Fibroblast of lung (primary cell): ENCODE measurements at regions not wholly inside any gene's neighbourhood (a gene's known extent, or its start where the extent isn't known, plus 50 kb on each side); places are given as distances from the start of the nearest gene placed in this dataset.

Source experiments
- EZH2 ChIP-seq: IDR thresholded peaks from 2 replicates; pipeline ENCODE4 v1.5.1; 2012; ENCODE audit warnings: low read length, control low read depth, mild to moderate bottlenecking; ENCODE audit errors: missing control alignments
- TF ChIP-seq, protein P1 (sequence below), 2 donors: IDR thresholded peaks in 1 of 2; conservative IDR thresholded peaks in 1 of 2; 1 replicate in 1 of 2; 2 replicates in 1 of 2; pipeline ENCODE4 v1.5.1; 2011 to 2012; ENCODE audit warnings: low read length in 2 of 2, control low read depth in 1 of 2, inconsistent platforms in 1 of 2, low read depth in 1 of 2, mild to moderate bottlenecking in 1 of 2

DNA sequence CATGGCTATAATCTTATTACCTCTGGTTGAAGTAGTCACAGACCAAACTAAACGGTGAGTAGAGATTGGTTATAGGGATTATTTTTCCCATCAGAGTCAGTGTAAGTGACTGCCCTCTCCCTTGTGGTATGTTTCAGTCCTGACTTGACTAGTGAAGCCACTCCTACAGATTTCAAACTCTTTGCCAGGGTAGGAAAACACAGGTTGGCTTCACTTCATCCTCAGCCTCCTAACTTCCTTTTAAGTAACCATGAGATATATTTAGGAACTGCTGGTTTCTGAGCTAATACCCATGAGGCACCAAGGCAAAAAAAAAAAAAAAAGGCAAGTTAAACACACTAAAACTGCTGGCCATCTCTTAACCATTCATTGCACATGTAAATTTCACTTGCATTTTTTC is 349.2 kb upstream of the MCTP2 start:
- TF ChIP-seq, protein P1, sequence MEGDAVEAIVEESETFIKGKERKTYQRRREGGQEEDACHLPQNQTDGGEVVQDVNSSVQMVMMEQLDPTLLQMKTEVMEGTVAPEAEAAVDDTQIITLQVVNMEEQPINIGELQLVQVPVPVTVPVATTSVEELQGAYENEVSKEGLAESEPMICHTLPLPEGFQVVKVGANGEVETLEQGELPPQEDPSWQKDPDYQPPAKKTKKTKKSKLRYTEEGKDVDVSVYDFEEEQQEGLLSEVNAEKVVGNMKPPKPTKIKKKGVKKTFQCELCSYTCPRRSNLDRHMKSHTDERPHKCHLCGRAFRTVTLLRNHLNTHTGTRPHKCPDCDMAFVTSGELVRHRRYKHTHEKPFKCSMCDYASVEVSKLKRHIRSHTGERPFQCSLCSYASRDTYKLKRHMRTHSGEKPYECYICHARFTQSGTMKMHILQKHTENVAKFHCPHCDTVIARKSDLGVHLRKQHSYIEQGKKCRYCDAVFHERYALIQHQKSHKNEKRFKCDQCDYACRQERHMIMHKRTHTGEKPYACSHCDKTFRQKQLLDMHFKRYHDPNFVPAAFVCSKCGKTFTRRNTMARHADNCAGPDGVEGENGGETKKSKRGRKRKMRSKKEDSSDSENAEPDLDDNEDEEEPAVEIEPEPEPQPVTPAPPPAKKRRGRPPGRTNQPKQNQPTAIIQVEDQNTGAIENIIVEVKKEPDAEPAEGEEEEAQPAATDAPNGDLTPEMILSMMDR (conservative IDR thresholded peaks at IDR 0.05 in 1 of 2, IDR thresholded peaks at IDR 0.05 in 1 of 2; ENCODE audit: low read depth in 1 of 2, low read length in 2 of 2): no peak
- TF ChIP-seq EZH2: no peak
